ENCODE measurements at regions not wholly inside any gene's neighbourhood (a gene's known extent, or its start where the extent isn't known, plus 50 kb on each side); places are given as distances from the start of the nearest gene placed in this dataset.

GRCh38 chr15:70275461-70276138 lies 177.9 kb upstream of the TLE3 start:
- no peak overlapping the region for H3K4me3 Mint-ChIP-seq
- H3K36me3 Mint-ChIP-seq = no peaks in the 10 kb centered on the region
- peaks cover 10% of the 10 kb centered on the region for H3K4me1 Mint-ChIP-seq (ENCODE audit: unreplicated experiment)
- H3K9me3 Mint-ChIP-seq = no peaks in the 10 kb centered on the region
- H3K27ac Mint-ChIP-seq = no peak overlapping the region
- no peak for DNase-seq (ENCODE audit: extremely low spot score, unreplicated experiment)
- H3K27me3 Mint-ChIP-seq = peaks cover 11% of the 10 kb centered on the region
- TF ChIP-seq CTCF (conservative IDR thresholded peaks at IDR 0.05) = no peak

GRCh38 chr15:70274908-70275307 lies 177.2 kb upstream of the TLE3 start:
- Mint-ChIP-seq H3K36me3 (no peaks in the 10 kb centered on the region), H3K27me3 (peaks cover 11% of the 10 kb centered on the region), H3K4me1 (ENCODE audit: unreplicated experiment) (peaks cover 10% of the 10 kb centered on the region), H3K9me3 (no peaks in the 10 kb centered on the region), H3K4me3 (no peak overlapping the region), H3K27ac (no peak overlapping the region)
- DNase-seq (ENCODE audit: extremely low spot score, unreplicated experiment) = no peak
- no peak for TF ChIP-seq CTCF (conservative IDR thresholded peaks at IDR 0.05)

- Mint-ChIP-seq H3K27me3 (peaks cover 16% of the 10 kb centered on the region), H3K4me3 (no peak overlapping the region), H3K4me1 (ENCODE audit: unreplicated experiment) (peaks cover 16% of the 10 kb centered on the region), H3K27ac (no peak overlapping the region), H3K9me3 (no peaks in the 10 kb centered on the region), H3K36me3 (no peaks in the 10 kb centered on the region)
- no peak for TF ChIP-seq CTCF (conservative IDR thresholded peaks at IDR 0.05)
- DNase-seq (ENCODE audit: extremely low spot score, unreplicated experiment) = no peak
Observed at GRCh38 chr15:70274255-70274880, 176.7 kb upstream of the TLE3 start.

GRCh38 chr15:70273808-70274207 lies 176.1 kb upstream of the TLE3 start:
- Mint-ChIP-seq H3K4me3 (no peak overlapping the region), H3K27me3 (peaks cover 16% of the 10 kb centered on the region), H3K4me1 (ENCODE audit: unreplicated experiment) (peaks cover 18% of the 10 kb centered on the region), H3K27ac (no peak overlapping the region), H3K36me3 (no peaks in the 10 kb centered on the region), H3K9me3 (no peaks in the 10 kb centered on the region)
- DNase-seq (ENCODE audit: extremely low spot score, unreplicated experiment) = no peak
- TF ChIP-seq CTCF (conservative IDR thresholded peaks at IDR 0.05) = no peak

GRCh38 chr15:70272565-70273355 lies 175.0 kb upstream of the TLE3 start:
- DNase-seq (ENCODE audit: extremely low spot score, unreplicated experiment) = no peak

More at GRCh38 chr15:70272565-70273355, 175.0 kb upstream of the TLE3 start:
- H3K36me3 Mint-ChIP-seq = no peaks in the 10 kb centered on the region
- no peak overlapping the region for H3K4me3 Mint-ChIP-seq
- H3K9me3 Mint-ChIP-seq = no peaks in the 10 kb centered on the region
- peaks cover 24% of the 10 kb centered on the region for H3K27me3 Mint-ChIP-seq
- no peak for TF ChIP-seq CTCF (conservative IDR thresholded peaks at IDR 0.05)
- no peak overlapping the region for H3K27ac Mint-ChIP-seq
- H3K4me1 Mint-ChIP-seq (ENCODE audit: unreplicated experiment) = peaks cover 25% of the 10 kb centered on the region
